ENCODE measurements at regions not wholly inside any gene's neighbourhood (a gene's known extent, or its start where the extent isn't known, plus 50 kb on each side); places are given as distances from the start of the nearest gene placed in this dataset.

- Mint-ChIP-seq H3K9me3 (ENCODE audit: insufficient read depth) (peaks cover 10% of the 10 kb centered on the region), H3K4me1 (no peaks in the 10 kb centered on the region), H3K27ac (no peak overlapping the region), H3K27me3 (no peaks in the 10 kb centered on the region), H3K4me3 (no peak overlapping the region)
- no peak for ATAC-seq (ENCODE audit: low read depth)
- Histone ChIP-seq H3K4me2 (replicated peaks; ENCODE audit: low read depth, low read length, poor library complexity, severe bottlenecking) (no peak overlapping the region), H3K4me1 (ENCODE audit: control insufficient read depth in 2 of 2, insufficient read depth in 2 of 2, low read length in 2 of 2) (no peaks in the 10 kb centered on the region), H3K27ac (ENCODE audit: low read length in 2 of 2) (no peak overlapping the region), H3K79me2 (ENCODE audit: control insufficient read depth, insufficient read depth, low read length) (no peaks in the 10 kb centered on the region), H4K20me1 (ENCODE audit: control insufficient read depth, insufficient read depth, low read length, poor library complexity, severe bottlenecking) (no peaks in the 10 kb centered on the region), H2AFZ (ENCODE audit: insufficient read depth, low read depth, low read length, poor library complexity, severe bottlenecking) (no peak overlapping the region), H3K36me3 (replicated peaks in 1 of 2; ENCODE audit: control extremely low read depth in 1 of 2, control insufficient read depth in 1 of 2, extremely low read depth in 1 of 2, insufficient read depth in 2 of 2, low read length in 1 of 2) (no peaks in the 10 kb centered on the region), H3K4me3 (ENCODE audit: control extremely low read depth in 1 of 5, extremely low read depth in 1 of 5, insufficient read depth in 1 of 5, low read depth in 2 of 5, low read length in 4 of 5) (no peak overlapping the region), H3K9ac (ENCODE audit: low read length) (no peak overlapping the region), H3K9me3 (ENCODE audit: control extremely low read depth in 1 of 3, control insufficient read depth in 2 of 3, insufficient read depth in 1 of 3, low read length in 2 of 3) (peaks cover 2 to 18% (median 9%) of the 10 kb centered on the region in 3 donors), H3K27me3 (replicated peaks in 1 of 4; ENCODE audit: control extremely low read depth in 1 of 4, control insufficient read depth in 3 of 4, insufficient read depth in 4 of 4, low read length in 3 of 4) (peaks cover 0 to 4% (median 0%) of the 10 kb centered on the region in 4 experiments)
- intact Hi-C loops (cut with micrococcal nuclease): no loop called here
- CTCF ChIA-PET: no interaction called here
- POLR2A ChIA-PET: no interaction called here
- TF ChIP-seq CTCF (IDR thresholded peaks at IDR 0.05) (no peak), EZH2 (IDR thresholded peaks at IDR 0.05; ENCODE audit: borderline replicate concordance, insufficient read depth, low read depth, low read length, poor library complexity, severe bottlenecking) (no peak)
- WGBS (ENCODE audit: insufficient coverage): 88% methylated on average over 1 of the region's 2 CpGs
- DNase-seq: no peak
Measured at GRCh38 chr2:2812648-2813047, 481.6 kb upstream of the MYT1L start.

GRCh38 chr2:2812117-2812516, 481.0 kb upstream of the MYT1L start:
- H3K27ac ChIP-seq (ENCODE audit: low read length in 2 of 2): no peak overlapping the region
- intact Hi-C loops (cut with micrococcal nuclease): no loop called here
- peaks cover 0 to 8% (median 0%) of the 10 kb centered on the region in 4 experiments for H3K27me3 ChIP-seq (replicated peaks in 1 of 4; ENCODE audit: control extremely low read depth in 1 of 4, control insufficient read depth in 3 of 4, insufficient read depth in 4 of 4, low read length in 3 of 4)
- Mint-ChIP-seq H3K4me1 (no peaks in the 10 kb centered on the region), H3K4me3 (no peak overlapping the region), H3K9me3 (ENCODE audit: insufficient read depth) (peaks cover 10% of the 10 kb centered on the region), H3K27ac (no peak overlapping the region), H3K27me3 (no peaks in the 10 kb centered on the region)
- POLR2A ChIA-PET: no interaction called here
- no peak overlapping the region for H3K4me2 ChIP-seq (replicated peaks; ENCODE audit: low read depth, low read length, poor library complexity, severe bottlenecking)
- no peak overlapping the region for H2AFZ ChIP-seq (ENCODE audit: insufficient read depth, low read depth, low read length, poor library complexity, severe bottlenecking)
- H3K9ac ChIP-seq (ENCODE audit: low read length): no peak overlapping the region
- ATAC-seq (ENCODE audit: low read depth) (no peak), DNase-seq (no peak)
- TF ChIP-seq EZH2 (IDR thresholded peaks at IDR 0.05; ENCODE audit: borderline replicate concordance, insufficient read depth, low read depth, low read length, poor library complexity, severe bottlenecking): no peak
- no peak for TF ChIP-seq CTCF (IDR thresholded peaks at IDR 0.05)
- peaks cover 2 to 18% (median 9%) of the 10 kb centered on the region in 3 donors for H3K9me3 ChIP-seq (ENCODE audit: control extremely low read depth in 1 of 3, control insufficient read depth in 2 of 3, insufficient read depth in 1 of 3, low read length in 2 of 3)
- H3K79me2 ChIP-seq (ENCODE audit: control insufficient read depth, insufficient read depth, low read length): no peaks in the 10 kb centered on the region
- H3K36me3 ChIP-seq (replicated peaks in 1 of 2; ENCODE audit: control extremely low read depth in 1 of 2, control insufficient read depth in 1 of 2, extremely low read depth in 1 of 2, insufficient read depth in 2 of 2, low read length in 1 of 2): no peaks in the 10 kb centered on the region
- H3K4me3 ChIP-seq (ENCODE audit: control extremely low read depth in 1 of 5, extremely low read depth in 1 of 5, insufficient read depth in 1 of 5, low read depth in 2 of 5, low read length in 4 of 5): no peak overlapping the region
- WGBS (ENCODE audit: insufficient coverage): 67% methylated on average over 3 of the region's 3 CpGs
- no peaks in the 10 kb centered on the region for H4K20me1 ChIP-seq (ENCODE audit: control insufficient read depth, insufficient read depth, low read length, poor library complexity, severe bottlenecking)
- CTCF ChIA-PET: no interaction called here
- no peaks in the 10 kb centered on the region for H3K4me1 ChIP-seq (ENCODE audit: control insufficient read depth in 2 of 2, insufficient read depth in 2 of 2, low read length in 2 of 2)
